GM19324 (cell line): ENCODE measurements at regions not wholly inside any gene's neighbourhood (a gene's known extent, or its start where the extent isn't known, plus 50 kb on each side); places are given as distances from the start of the nearest gene placed in this dataset.
"Not testable (repeated sequence)": the region's sequence is repeated elsewhere in the genome, so short reads cannot be mapped to it uniquely, and the experiment has no call there.

ENCODE experiments used
- ATAC-seq: cut with Tn5 transposase; IDR thresholded peaks from one replicate; pipeline ENCODE4 v1.9.1; 2021; ENCODE audit warnings: mild to moderate bottlenecking, moderate library complexity; ENCODE audit not compliant: unreplicated experiment, low FRiP score

GRCh38 chr5:74535926-74536325, 104.6 kb downstream of the ENC1 start:
- no peak for ATAC-seq

- ATAC-seq, result no peak
These were observed 106.0 kb downstream of the ENC1 start for GRCh38 chr5:74534397-74535129.

- no peak for ATAC-seq
These were observed 110.0 kb downstream of the ENC1 start for GRCh38 chr5:74530326-74531050.

GRCh38 chr5:74529101-74529500, 111.4 kb downstream of the ENC1 start:
- no peak for ATAC-seq

GRCh38 chr5:74526111-74526510, 114.4 kb downstream of the ENC1 start:
- ATAC-seq, result no peak

GRCh38 chr5:74524767-74525166, 115.8 kb downstream of the ENC1 start:
- not testable (repeated sequence) for ATAC-seq

GRCh38 chr5:74523698-74524097, 116.8 kb downstream of the ENC1 start:
- ATAC-seq, result not testable (repeated sequence)

- ATAC-seq, result not testable (repeated sequence)
These were observed 117.7 kb downstream of the ENC1 start for GRCh38 chr5:74522838-74523237.

- no peak for ATAC-seq
These were observed 119.1 kb downstream of the ENC1 start for GRCh38 chr5:74521401-74521800.

- ATAC-seq, result no peak
These were observed 120.8 kb downstream of the ENC1 start for GRCh38 chr5:74519679-74520078.

GRCh38 chr5:74519161-74519571, 121.4 kb downstream of the ENC1 start:
- ATAC-seq, result no peak

- no peak for ATAC-seq
These were observed 122.8 kb downstream of the ENC1 start for GRCh38 chr5:74517700-74518099.

- ATAC-seq, result no peak
These were observed 124.3 kb downstream of the ENC1 start for GRCh38 chr5:74516211-74516636.

GRCh38 chr5:74514888-74515551, 125.5 kb downstream of the ENC1 start:
- ATAC-seq, result no peak

GRCh38 chr5:74511770-74512169, 128.8 kb downstream of the ENC1 start:
- not testable (repeated sequence) for ATAC-seq

GRCh38 chr5:74510476-74511075, 130.0 kb downstream of the ENC1 start:
- no peak for ATAC-seq

- ATAC-seq, result no peak
These were observed 133.0 kb downstream of the ENC1 start for GRCh38 chr5:74507370-74508005.

- no peak for ATAC-seq
These were observed 134.4 kb downstream of the ENC1 start for GRCh38 chr5:74506119-74506518.

GRCh38 chr5:74504463-74504862, 136.1 kb downstream of the ENC1 start:
- no peak for ATAC-seq

GRCh38 chr5:74502479-74502950, 138.0 kb downstream of the ENC1 start:
- ATAC-seq, result no peak
